ENCODE measurements at regions not wholly inside any gene's neighbourhood (a gene's known extent, or its start where the extent isn't known, plus 50 kb on each side); places are given as distances from the start of the nearest gene placed in this dataset.
A peak's percentile ranks its signal among the peaks of the same experiment; 100 is the strongest.

DNA sequence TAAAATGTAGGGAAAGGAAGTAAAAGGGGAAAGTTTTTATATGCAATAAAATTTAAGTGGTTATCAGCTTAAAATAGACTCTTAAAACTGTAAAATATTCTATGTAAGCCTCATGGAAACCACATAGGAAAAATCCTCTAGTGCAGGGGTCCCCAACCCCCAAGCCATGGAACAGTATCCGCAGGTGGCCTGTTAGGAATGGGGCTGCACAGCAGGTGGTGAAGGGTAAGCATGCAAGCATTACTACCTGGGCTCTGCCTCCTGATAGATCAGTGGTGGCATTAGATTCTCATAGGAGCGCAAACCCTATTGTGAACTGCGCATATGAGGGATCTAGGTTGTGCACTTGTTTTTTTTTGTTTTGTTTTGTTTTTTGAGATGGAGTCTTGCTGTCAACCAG is 1409.3 kb upstream of the CDH2 start:
- H3K27me3 ChIP-seq: no peaks in the 10 kb centered on the region
- H3K36me3 ChIP-seq: no peaks in the 10 kb centered on the region
- intact Hi-C loops (cut with DNase I): no loop called here
- ATAC-seq: no peak
- no peak for DNase-seq
- H3K9me3 ChIP-seq: peaks cover 0 to 9% (median 0%) of the 10 kb centered on the region in 12 donors
- H3K4me3 ChIP-seq: no peak overlapping the region
- no peak overlapping the region for H3K27ac ChIP-seq
- H3K4me1 ChIP-seq: no peaks in the 10 kb centered on the region
- 90 to 96% (median 94%) methylated on average over 3 of the region's 3 CpGs for WGBS, 4 donors
- no peak for TF ChIP-seq POLR2A (IDR thresholded peaks at IDR 0.05)
- TF ChIP-seq, protein P1, sequence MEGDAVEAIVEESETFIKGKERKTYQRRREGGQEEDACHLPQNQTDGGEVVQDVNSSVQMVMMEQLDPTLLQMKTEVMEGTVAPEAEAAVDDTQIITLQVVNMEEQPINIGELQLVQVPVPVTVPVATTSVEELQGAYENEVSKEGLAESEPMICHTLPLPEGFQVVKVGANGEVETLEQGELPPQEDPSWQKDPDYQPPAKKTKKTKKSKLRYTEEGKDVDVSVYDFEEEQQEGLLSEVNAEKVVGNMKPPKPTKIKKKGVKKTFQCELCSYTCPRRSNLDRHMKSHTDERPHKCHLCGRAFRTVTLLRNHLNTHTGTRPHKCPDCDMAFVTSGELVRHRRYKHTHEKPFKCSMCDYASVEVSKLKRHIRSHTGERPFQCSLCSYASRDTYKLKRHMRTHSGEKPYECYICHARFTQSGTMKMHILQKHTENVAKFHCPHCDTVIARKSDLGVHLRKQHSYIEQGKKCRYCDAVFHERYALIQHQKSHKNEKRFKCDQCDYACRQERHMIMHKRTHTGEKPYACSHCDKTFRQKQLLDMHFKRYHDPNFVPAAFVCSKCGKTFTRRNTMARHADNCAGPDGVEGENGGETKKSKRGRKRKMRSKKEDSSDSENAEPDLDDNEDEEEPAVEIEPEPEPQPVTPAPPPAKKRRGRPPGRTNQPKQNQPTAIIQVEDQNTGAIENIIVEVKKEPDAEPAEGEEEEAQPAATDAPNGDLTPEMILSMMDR (IDR thresholded peaks at IDR 0.05): no peak

GRCh38 chr18:29560270-29560669 is 1383.3 kb upstream of the CDH2 start:
- no peaks in the 10 kb centered on the region for H3K27me3 ChIP-seq
- no peaks in the 10 kb centered on the region for H3K9me3 ChIP-seq
- 47 to 69% (median 50%) methylated on average over 1 of the region's 1 CpG for WGBS, 4 donors
- intact Hi-C loops (cut with DNase I): no loop called here
- no peak overlapping the region for H3K27ac ChIP-seq
- H3K36me3 ChIP-seq: no peaks in the 10 kb centered on the region
- no peaks in the 10 kb centered on the region for H3K4me1 ChIP-seq
- ATAC-seq: no peak
- DNase-seq: no peak
- no peak for TF ChIP-seq POLR2A (IDR thresholded peaks at IDR 0.05)
- TF ChIP-seq, protein P1 (IDR thresholded peaks at IDR 0.05): no peak
- H3K4me3 ChIP-seq: no peak overlapping the region

DNA sequence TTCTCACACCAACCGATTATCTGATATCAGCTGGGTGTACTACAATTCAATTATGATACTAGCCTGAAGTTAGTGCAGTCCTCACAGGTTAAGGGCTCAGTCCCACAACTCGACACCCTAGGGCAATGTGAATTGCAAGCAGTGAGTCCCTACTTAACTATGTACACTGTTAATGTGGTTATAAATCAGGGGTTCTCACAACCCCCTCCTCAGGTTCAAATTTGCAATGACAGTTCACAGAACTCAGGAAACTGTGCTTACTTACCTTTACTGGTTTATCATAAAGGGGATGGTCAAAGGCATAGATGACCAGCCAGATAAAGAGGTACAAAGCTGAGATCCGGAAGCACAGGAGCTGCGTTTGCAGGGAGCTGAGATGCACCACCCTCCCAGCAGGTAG is 1379.1 kb upstream of the CDH2 start:
- no peaks in the 10 kb centered on the region for H3K9me3 ChIP-seq
- no peak overlapping the region for H3K27ac ChIP-seq
- H3K27me3 ChIP-seq: no peaks in the 10 kb centered on the region
- no peaks in the 10 kb centered on the region for H3K36me3 ChIP-seq
- DNase-seq: no peak
- intact Hi-C loops (cut with DNase I): no loop called here
- TF ChIP-seq, protein P1 (IDR thresholded peaks at IDR 0.05): no peak
- TF ChIP-seq POLR2A (IDR thresholded peaks at IDR 0.05): no peak
- H3K4me3 ChIP-seq: no peak overlapping the region
- 73 to 77% (median 75%) methylated on average over 4 of the region's 4 CpGs for WGBS, 4 donors
- no peaks in the 10 kb centered on the region for H3K4me1 ChIP-seq
- ATAC-seq: no peak

GRCh38 chr18:29549759-29550158 is 1372.8 kb upstream of the CDH2 start:
- TF ChIP-seq, protein P1 (IDR thresholded peaks at IDR 0.05): no peak
- TF ChIP-seq POLR2A (IDR thresholded peaks at IDR 0.05): no peak
- H3K4me3 ChIP-seq: no peak overlapping the region
- H3K9me3 ChIP-seq: peaks cover 0 to 6% (median 0%) of the 10 kb centered on the region in 12 donors
- no peaks in the 10 kb centered on the region for H3K4me1 ChIP-seq
- H3K27ac ChIP-seq: no peak overlapping the region
- no peaks in the 10 kb centered on the region for H3K36me3 ChIP-seq
- peak in 1 of 5 donors; percentile 5 for DNase-seq
- intact Hi-C loops (cut with DNase I): no loop called here
- H3K27me3 ChIP-seq: no peaks in the 10 kb centered on the region
- 86 to 91% (median 88%) methylated on average over 9 of the region's 9 CpGs for WGBS, 4 donors
- no peak for ATAC-seq

Measured in heart left ventricle (tissue), 16 donors.